ENCODE measurements at regions not wholly inside any gene's neighbourhood (a gene's known extent, or its start where the extent isn't known, plus 50 kb on each side); places are given as distances from the start of the nearest gene placed in this dataset.

GRCh38 chr9:73597771-73598170 is 446.1 kb downstream of the ANXA1 start:
- TF ChIP-seq CTCF (IDR thresholded peaks at IDR 0.05; ENCODE audit: borderline replicate concordance, extremely low read depth, low read length, poor library complexity, severe bottlenecking) (no peak), EZH2 (IDR thresholded peaks at IDR 0.05; ENCODE audit: borderline replicate concordance, low read depth, low read length, severe bottlenecking) (no peak)
